Liver (tissue), 8 donors: ENCODE measurements at regions not wholly inside any gene's neighbourhood (a gene's known extent, or its start where the extent isn't known, plus 50 kb on each side); places are given as distances from the start of the nearest gene placed in this dataset.

ENCODE experiments used
- DNase-seq: peaks from one replicate; pipeline ENCODE4 v3.0.0-alpha.2; 2017; ENCODE audit warnings: low spot score
- H3K27ac ChIP-seq, 2 donors: one replicate each; pipeline ENCODE4 v1.7.0; 2013; ENCODE audit warnings: inconsistent platforms in 2 of 2, low read length in 2 of 2, control low read depth in 1 of 2, low read depth in 1 of 2, mild to moderate bottlenecking in 1 of 2
- H3K27me3 ChIP-seq, 4 donors: one replicate each; pipeline versions ENCODE4 v1.6.1 to v1.7.0; 2013; ENCODE audit warnings: low read length in 3 of 4, inconsistent platforms in 1 of 4, mild to moderate bottlenecking in 1 of 4, moderate library complexity in 1 of 4; ENCODE audit not compliant: control insufficient read depth in 4 of 4, insufficient read depth in 4 of 4
- H3K36me3 ChIP-seq, 4 donors: one replicate each; pipeline versions ENCODE4 v1.6.1 to v1.7.0; 2013; ENCODE audit warnings: low read length in 3 of 4, mild to moderate bottlenecking in 3 of 4, low read depth in 1 of 4, moderate library complexity in 1 of 4; ENCODE audit not compliant: control insufficient read depth in 4 of 4, insufficient read depth in 3 of 4
- H3K4me1 ChIP-seq, 4 donors: one replicate each; pipeline versions ENCODE4 v1.6.1 to v1.7.0; 2013; ENCODE audit warnings: low read length in 3 of 4, mild to moderate bottlenecking in 3 of 4, moderate library complexity in 1 of 4; ENCODE audit not compliant: control insufficient read depth in 4 of 4, insufficient read depth in 4 of 4
- H3K4me3 ChIP-seq, 3 donors: one replicate each; pipeline versions ENCODE4 v1.6.1 to v1.7.0; 2013; ENCODE audit warnings: low read length in 3 of 3, control low read depth in 1 of 3, low read depth in 1 of 3, mild to moderate bottlenecking in 1 of 3
- H3K9ac ChIP-seq, 2 donors: one replicate each; pipeline ENCODE4 v1.7.0; 2013; ENCODE audit warnings: low read length in 2 of 2, mild to moderate bottlenecking in 2 of 2, moderate library complexity in 2 of 2, control low read depth in 1 of 2, low read depth in 1 of 2
- H3K9me3 ChIP-seq, 4 donors: one replicate each; pipeline versions ENCODE4 v1.6.1 to v1.7.0; 2013; ENCODE audit warnings: low read length in 3 of 4; ENCODE audit not compliant: control insufficient read depth in 4 of 4
- ATF3 ChIP-seq: IDR thresholded peaks from 2 replicates; pipeline ENCODE4 v1.6.1; 2016; ENCODE audit warnings: antibody characterized with exemption
- CTCF ChIP-seq: fragments of 150-350 bp; IDR thresholded peaks from 2 replicates; pipeline ENCODE4 v1.5.1; 2017; ENCODE audit warnings: improper control_type of control experiment, low read depth, low read length; ENCODE audit not compliant: missing input control
- EGR1 ChIP-seq, 2 donors: IDR thresholded peaks; 2 replicates each; pipeline ENCODE4 v1.6.1; 2016 to 2018; ENCODE audit warnings: antibody characterized with exemption in 2 of 2, low read depth in 2 of 2
- FOXA1 ChIP-seq: IDR thresholded peaks from 2 replicates; pipeline ENCODE4 v1.6.1; 2016; ENCODE audit warnings: antibody characterized with exemption
- FOXA2 ChIP-seq: IDR thresholded peaks from 2 replicates; pipeline ENCODE4 v1.6.1; 2016; ENCODE audit warnings: antibody characterized with exemption
- GABPA ChIP-seq, 2 donors: IDR thresholded peaks in 1 of 2; conservative IDR thresholded peaks in 1 of 2; 2 replicates each; pipeline ENCODE4 v1.6.1; 2016; ENCODE audit warnings: antibody characterized with exemption in 2 of 2, mild to moderate bottlenecking in 1 of 2, moderate library complexity in 1 of 2
- HNF4A ChIP-seq, 2 donors: conservative IDR thresholded peaks; 2 replicates each; pipeline ENCODE4 v1.6.1; 2016; ENCODE audit warnings: antibody characterized with exemption in 2 of 2, mild to moderate bottlenecking in 2 of 2
- HNF4G ChIP-seq: IDR thresholded peaks from 2 replicates; pipeline ENCODE4 v1.6.1; 2016; ENCODE audit warnings: antibody characterized with exemption
- JUND ChIP-seq, 2 donors: IDR thresholded peaks; 2 replicates each; pipeline ENCODE4 v1.6.1; 2016; ENCODE audit warnings: antibody characterized with exemption in 2 of 2
- MAX ChIP-seq: IDR thresholded peaks from 2 replicates; pipeline ENCODE4 v1.6.1; 2016; ENCODE audit warnings: antibody characterized with exemption
- NR2F2 ChIP-seq: IDR thresholded peaks from 2 replicates; pipeline ENCODE4 v1.6.1; 2016; ENCODE audit warnings: antibody characterized with exemption
- RAD21 ChIP-seq, 2 donors: IDR thresholded peaks; 2 replicates each; pipeline ENCODE4 v1.6.1; 2016; ENCODE audit warnings: antibody characterized with exemption in 2 of 2, mild to moderate bottlenecking in 2 of 2
- RXRA ChIP-seq, 2 donors: IDR thresholded peaks; 2 replicates each; pipeline ENCODE4 v1.6.1; 2017 to 2018; ENCODE audit warnings: antibody characterized with exemption in 2 of 2, mild to moderate bottlenecking in 1 of 2
- SP1 ChIP-seq: IDR thresholded peaks from 2 replicates; pipeline ENCODE4 v1.6.1; 2018; ENCODE audit warnings: antibody characterized with exemption, mild to moderate bottlenecking
- TAF1 ChIP-seq: conservative IDR thresholded peaks from 2 replicates; pipeline ENCODE4 v1.6.1; 2016; ENCODE audit warnings: antibody characterized with exemption, mild to moderate bottlenecking
- YY1 ChIP-seq: IDR thresholded peaks from 2 replicates; pipeline ENCODE4 v1.6.1; 2016; ENCODE audit warnings: antibody characterized with exemption, mild to moderate bottlenecking
- WGBS: extraction: QIAGEN DNeasy Blood & Tissue Kit; methylation state at CpG from one replicate; pipeline ENCODE4 v1.1.7; 2013; 5-methylcytosine and 5-hydroxymethylcytosine counted together
- TF ChIP-seq, protein P1 (sequence below): IDR thresholded peaks from 2 replicates; pipeline ENCODE4 v1.6.1; 2016; ENCODE audit warnings: antibody characterized with exemption, mild to moderate bottlenecking
- TF ChIP-seq, protein P2 (sequence below): IDR thresholded peaks from 2 replicates; pipeline ENCODE4 v1.6.1; 2016; ENCODE audit warnings: antibody characterized with exemption
- donor health status: healthy.
- donor health status: healthy.
- donor health status: healthy.
- donor health status: healthy.
- donor health status: healthy.

GRCh38 chr5:26681861-26682260 lies 356.5 kb downstream of the CDH9 start:
- H3K9ac ChIP-seq = no peak overlapping the region
- DNase-seq = no peak
- no peak overlapping the region for H3K27ac ChIP-seq
- H3K36me3 ChIP-seq = no peaks in the 10 kb centered on the region
- TF ChIP-seq EGR1 (IDR thresholded peaks at IDR 0.05; ENCODE audit: low read depth in 2 of 2) = no peak
- H3K4me1 ChIP-seq = no peaks in the 10 kb centered on the region
- 89% methylated on average over 1 of the region's 1 CpG for WGBS
- H3K9me3 ChIP-seq = peaks cover 0 to 8% (median 1%) of the 10 kb centered on the region in 4 donors
- no peaks in the 10 kb centered on the region for H3K27me3 ChIP-seq
- H3K4me3 ChIP-seq = no peak overlapping the region

- Histone ChIP-seq H3K9ac (no peak overlapping the region), H3K27me3 (no peaks in the 10 kb centered on the region), H3K27ac (no peak overlapping the region), H3K4me1 (no peaks in the 10 kb centered on the region), H3K36me3 (no peaks in the 10 kb centered on the region), H3K4me3 (no peak overlapping the region), H3K9me3 (no peaks in the 10 kb centered on the region)
- TF ChIP-seq HNF4G (no peak), CTCF (no peak), EGR1 (IDR thresholded peaks at IDR 0.05; ENCODE audit: low read depth in 2 of 2) (no peak), ATF3 (no peak), MAX (no peak), FOXA1 (no peak), JUND (IDR thresholded peaks at IDR 0.05) (no peak), YY1 (no peak), GABPA (IDR thresholded peaks at IDR 0.05 in 1 of 2, conservative IDR thresholded peaks at IDR 0.05 in 1 of 2) (no peak), RXRA (IDR thresholded peaks at IDR 0.05) (no peak), RAD21 (IDR thresholded peaks at IDR 0.05) (no peak), SP1 (no peak), HNF4A (conservative IDR thresholded peaks at IDR 0.05) (no peak), FOXA2 (no peak), NR2F2 (no peak), TAF1 (no peak)
- TF ChIP-seq, protein P1, sequence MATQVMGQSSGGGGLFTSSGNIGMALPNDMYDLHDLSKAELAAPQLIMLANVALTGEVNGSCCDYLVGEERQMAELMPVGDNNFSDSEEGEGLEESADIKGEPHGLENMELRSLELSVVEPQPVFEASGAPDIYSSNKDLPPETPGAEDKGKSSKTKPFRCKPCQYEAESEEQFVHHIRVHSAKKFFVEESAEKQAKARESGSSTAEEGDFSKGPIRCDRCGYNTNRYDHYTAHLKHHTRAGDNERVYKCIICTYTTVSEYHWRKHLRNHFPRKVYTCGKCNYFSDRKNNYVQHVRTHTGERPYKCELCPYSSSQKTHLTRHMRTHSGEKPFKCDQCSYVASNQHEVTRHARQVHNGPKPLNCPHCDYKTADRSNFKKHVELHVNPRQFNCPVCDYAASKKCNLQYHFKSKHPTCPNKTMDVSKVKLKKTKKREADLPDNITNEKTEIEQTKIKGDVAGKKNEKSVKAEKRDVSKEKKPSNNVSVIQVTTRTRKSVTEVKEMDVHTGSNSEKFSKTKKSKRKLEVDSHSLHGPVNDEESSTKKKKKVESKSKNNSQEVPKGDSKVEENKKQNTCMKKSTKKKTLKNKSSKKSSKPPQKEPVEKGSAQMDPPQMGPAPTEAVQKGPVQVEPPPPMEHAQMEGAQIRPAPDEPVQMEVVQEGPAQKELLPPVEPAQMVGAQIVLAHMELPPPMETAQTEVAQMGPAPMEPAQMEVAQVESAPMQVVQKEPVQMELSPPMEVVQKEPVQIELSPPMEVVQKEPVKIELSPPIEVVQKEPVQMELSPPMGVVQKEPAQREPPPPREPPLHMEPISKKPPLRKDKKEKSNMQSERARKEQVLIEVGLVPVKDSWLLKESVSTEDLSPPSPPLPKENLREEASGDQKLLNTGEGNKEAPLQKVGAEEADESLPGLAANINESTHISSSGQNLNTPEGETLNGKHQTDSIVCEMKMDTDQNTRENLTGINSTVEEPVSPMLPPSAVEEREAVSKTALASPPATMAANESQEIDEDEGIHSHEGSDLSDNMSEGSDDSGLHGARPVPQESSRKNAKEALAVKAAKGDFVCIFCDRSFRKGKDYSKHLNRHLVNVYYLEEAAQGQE = no peak
- TF ChIP-seq, protein P2, sequence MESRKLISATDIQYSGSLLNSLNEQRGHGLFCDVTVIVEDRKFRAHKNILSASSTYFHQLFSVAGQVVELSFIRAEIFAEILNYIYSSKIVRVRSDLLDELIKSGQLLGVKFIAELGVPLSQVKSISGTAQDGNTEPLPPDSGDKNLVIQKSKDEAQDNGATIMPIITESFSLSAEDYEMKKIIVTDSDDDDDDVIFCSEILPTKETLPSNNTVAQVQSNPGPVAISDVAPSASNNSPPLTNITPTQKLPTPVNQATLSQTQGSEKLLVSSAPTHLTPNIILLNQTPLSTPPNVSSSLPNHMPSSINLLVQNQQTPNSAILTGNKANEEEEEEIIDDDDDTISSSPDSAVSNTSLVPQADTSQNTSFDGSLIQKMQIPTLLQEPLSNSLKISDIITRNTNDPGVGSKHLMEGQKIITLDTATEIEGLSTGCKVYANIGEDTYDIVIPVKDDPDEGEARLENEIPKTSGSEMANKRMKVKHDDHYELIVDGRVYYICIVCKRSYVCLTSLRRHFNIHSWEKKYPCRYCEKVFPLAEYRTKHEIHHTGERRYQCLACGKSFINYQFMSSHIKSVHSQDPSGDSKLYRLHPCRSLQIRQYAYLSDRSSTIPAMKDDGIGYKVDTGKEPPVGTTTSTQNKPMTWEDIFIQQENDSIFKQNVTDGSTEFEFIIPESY = no peak
- WGBS = 32% methylated on average over 8 of the region's 8 CpGs
- no peak for DNase-seq
Observed at GRCh38 chr5:26674846-26675245, 363.5 kb downstream of the CDH9 start.
